ENCODE measurements at regions not wholly inside any gene's neighbourhood (a gene's known extent, or its start where the extent isn't known, plus 50 kb on each side); places are given as distances from the start of the nearest gene placed in this dataset.

GRCh38 chr10:78811174-78811573, 257.6 kb upstream of the ZMIZ1 start:
- no peak for DNase-seq (ENCODE audit: low read depth in 4 of 4, low spot score in 2 of 4)

- no peak for DNase-seq (ENCODE audit: low read depth in 4 of 4, low spot score in 2 of 4)
These were observed 256.0 kb upstream of the ZMIZ1 start for GRCh38 chr10:78812571-78813318.

- DNase-seq (ENCODE audit: low read depth in 4 of 4, low spot score in 2 of 4): no peak
These were observed 255.2 kb upstream of the ZMIZ1 start for GRCh38 chr10:78813526-78813925.

- DNase-seq (ENCODE audit: low read depth in 4 of 4, low spot score in 2 of 4): no peak
These were observed 254.8 kb upstream of the ZMIZ1 start for GRCh38 chr10:78813998-78814399.

GRCh38 chr10:78814407-78814806, 254.4 kb upstream of the ZMIZ1 start:
- no peak for DNase-seq (ENCODE audit: low read depth in 4 of 4, low spot score in 2 of 4)

GRCh38 chr10:78815702-78816334, 252.9 kb upstream of the ZMIZ1 start:
- DNase-seq (ENCODE audit: low read depth in 4 of 4, low spot score in 2 of 4): no peak

- DNase-seq (ENCODE audit: low read depth in 4 of 4, low spot score in 2 of 4): no peak
These were observed 251.4 kb upstream of the ZMIZ1 start for GRCh38 chr10:78817361-78817760.

- no peak for DNase-seq (ENCODE audit: low read depth in 4 of 4, low spot score in 2 of 4)
These were observed 251.0 kb upstream of the ZMIZ1 start for GRCh38 chr10:78817804-78818203.

- no peak for DNase-seq (ENCODE audit: low read depth in 4 of 4, low spot score in 2 of 4)
These were observed 249.3 kb upstream of the ZMIZ1 start for GRCh38 chr10:78819361-78820006.

- DNase-seq (ENCODE audit: low read depth in 4 of 4, low spot score in 2 of 4): no peak
These were observed 248.8 kb upstream of the ZMIZ1 start for GRCh38 chr10:78820007-78820362.

GRCh38 chr10:78821052-78821451, 247.7 kb upstream of the ZMIZ1 start:
- DNase-seq (ENCODE audit: low read depth in 4 of 4, low spot score in 2 of 4): no peak

GRCh38 chr10:78828647-78829539, 239.9 kb upstream of the ZMIZ1 start:
- no peak for DNase-seq (ENCODE audit: low read depth in 4 of 4, low spot score in 2 of 4)

GRCh38 chr10:78829565-78829964, 239.2 kb upstream of the ZMIZ1 start:
- DNase-seq (ENCODE audit: low read depth in 4 of 4, low spot score in 2 of 4): no peak

GRCh38 chr10:78830062-78830975, 238.4 kb upstream of the ZMIZ1 start:
- DNase-seq (ENCODE audit: low read depth in 4 of 4, low spot score in 2 of 4): no peak

GRCh38 chr10:78830976-78831375, 237.8 kb upstream of the ZMIZ1 start:
- no peak for DNase-seq (ENCODE audit: low read depth in 4 of 4, low spot score in 2 of 4)

- no peak for DNase-seq (ENCODE audit: low read depth in 4 of 4, low spot score in 2 of 4)
These were observed 237.3 kb upstream of the ZMIZ1 start for GRCh38 chr10:78831461-78831860.

GRCh38 chr10:78832281-78832680, 236.5 kb upstream of the ZMIZ1 start:
- no peak for DNase-seq (ENCODE audit: low read depth in 4 of 4, low spot score in 2 of 4)

GRCh38 chr10:78838141-78838657, 230.6 kb upstream of the ZMIZ1 start:
- no peak for DNase-seq (ENCODE audit: low read depth in 4 of 4, low spot score in 2 of 4)

- no peak for DNase-seq (ENCODE audit: low read depth in 4 of 4, low spot score in 2 of 4)
These were observed 225.3 kb upstream of the ZMIZ1 start for GRCh38 chr10:78843495-78843894.
